Liver (tissue), 8 donors: ENCODE measurements at regions not wholly inside any gene's neighbourhood (a gene's known extent, or its start where the extent isn't known, plus 50 kb on each side); places are given as distances from the start of the nearest gene placed in this dataset.

ENCODE experiments used
- DNase-seq: peaks from one replicate; pipeline ENCODE4 v3.0.0-alpha.2; 2017; ENCODE audit warnings: low spot score
- H3K27ac ChIP-seq, 2 donors: one replicate each; pipeline ENCODE4 v1.7.0; 2013; ENCODE audit warnings: inconsistent platforms in 2 of 2, low read length in 2 of 2, control low read depth in 1 of 2, low read depth in 1 of 2, mild to moderate bottlenecking in 1 of 2
- H3K27me3 ChIP-seq, 4 donors: one replicate each; pipeline versions ENCODE4 v1.6.1 to v1.7.0; 2013; ENCODE audit warnings: low read length in 3 of 4, inconsistent platforms in 1 of 4, mild to moderate bottlenecking in 1 of 4, moderate library complexity in 1 of 4; ENCODE audit not compliant: control insufficient read depth in 4 of 4, insufficient read depth in 4 of 4
- H3K36me3 ChIP-seq, 4 donors: one replicate each; pipeline versions ENCODE4 v1.6.1 to v1.7.0; 2013; ENCODE audit warnings: low read length in 3 of 4, mild to moderate bottlenecking in 3 of 4, low read depth in 1 of 4, moderate library complexity in 1 of 4; ENCODE audit not compliant: control insufficient read depth in 4 of 4, insufficient read depth in 3 of 4
- H3K4me1 ChIP-seq, 4 donors: one replicate each; pipeline versions ENCODE4 v1.6.1 to v1.7.0; 2013; ENCODE audit warnings: low read length in 3 of 4, mild to moderate bottlenecking in 3 of 4, moderate library complexity in 1 of 4; ENCODE audit not compliant: control insufficient read depth in 4 of 4, insufficient read depth in 4 of 4
- H3K4me3 ChIP-seq, 3 donors: one replicate each; pipeline versions ENCODE4 v1.6.1 to v1.7.0; 2013; ENCODE audit warnings: low read length in 3 of 3, control low read depth in 1 of 3, low read depth in 1 of 3, mild to moderate bottlenecking in 1 of 3
- H3K9ac ChIP-seq, 2 donors: one replicate each; pipeline ENCODE4 v1.7.0; 2013; ENCODE audit warnings: low read length in 2 of 2, mild to moderate bottlenecking in 2 of 2, moderate library complexity in 2 of 2, control low read depth in 1 of 2, low read depth in 1 of 2
- H3K9me3 ChIP-seq, 4 donors: one replicate each; pipeline versions ENCODE4 v1.6.1 to v1.7.0; 2013; ENCODE audit warnings: low read length in 3 of 4; ENCODE audit not compliant: control insufficient read depth in 4 of 4
- ATF3 ChIP-seq: IDR thresholded peaks from 2 replicates; pipeline ENCODE4 v1.6.1; 2016; ENCODE audit warnings: antibody characterized with exemption
- CTCF ChIP-seq: fragments of 150-350 bp; IDR thresholded peaks from 2 replicates; pipeline ENCODE4 v1.5.1; 2017; ENCODE audit warnings: improper control_type of control experiment, low read depth, low read length; ENCODE audit not compliant: missing input control
- EGR1 ChIP-seq, 2 donors: IDR thresholded peaks; 2 replicates each; pipeline ENCODE4 v1.6.1; 2016 to 2018; ENCODE audit warnings: antibody characterized with exemption in 2 of 2, low read depth in 2 of 2
- FOXA1 ChIP-seq: IDR thresholded peaks from 2 replicates; pipeline ENCODE4 v1.6.1; 2016; ENCODE audit warnings: antibody characterized with exemption
- FOXA2 ChIP-seq: IDR thresholded peaks from 2 replicates; pipeline ENCODE4 v1.6.1; 2016; ENCODE audit warnings: antibody characterized with exemption
- GABPA ChIP-seq, 2 donors: IDR thresholded peaks in 1 of 2; conservative IDR thresholded peaks in 1 of 2; 2 replicates each; pipeline ENCODE4 v1.6.1; 2016; ENCODE audit warnings: antibody characterized with exemption in 2 of 2, mild to moderate bottlenecking in 1 of 2, moderate library complexity in 1 of 2
- HNF4A ChIP-seq, 2 donors: conservative IDR thresholded peaks; 2 replicates each; pipeline ENCODE4 v1.6.1; 2016; ENCODE audit warnings: antibody characterized with exemption in 2 of 2, mild to moderate bottlenecking in 2 of 2
- HNF4G ChIP-seq: IDR thresholded peaks from 2 replicates; pipeline ENCODE4 v1.6.1; 2016; ENCODE audit warnings: antibody characterized with exemption
- JUND ChIP-seq, 2 donors: IDR thresholded peaks; 2 replicates each; pipeline ENCODE4 v1.6.1; 2016; ENCODE audit warnings: antibody characterized with exemption in 2 of 2
- NR2F2 ChIP-seq: IDR thresholded peaks from 2 replicates; pipeline ENCODE4 v1.6.1; 2016; ENCODE audit warnings: antibody characterized with exemption
- RAD21 ChIP-seq, 2 donors: IDR thresholded peaks; 2 replicates each; pipeline ENCODE4 v1.6.1; 2016; ENCODE audit warnings: antibody characterized with exemption in 2 of 2, mild to moderate bottlenecking in 2 of 2
- REST ChIP-seq: IDR thresholded peaks from 2 replicates; pipeline ENCODE4 v1.6.1; 2016; ENCODE audit warnings: antibody characterized with exemption, mild to moderate bottlenecking
- RXRA ChIP-seq, 2 donors: IDR thresholded peaks; 2 replicates each; pipeline ENCODE4 v1.6.1; 2017 to 2018; ENCODE audit warnings: antibody characterized with exemption in 2 of 2, mild to moderate bottlenecking in 1 of 2
- SP1 ChIP-seq: IDR thresholded peaks from 2 replicates; pipeline ENCODE4 v1.6.1; 2018; ENCODE audit warnings: antibody characterized with exemption, mild to moderate bottlenecking
- TAF1 ChIP-seq: conservative IDR thresholded peaks from 2 replicates; pipeline ENCODE4 v1.6.1; 2016; ENCODE audit warnings: antibody characterized with exemption, mild to moderate bottlenecking
- YY1 ChIP-seq: IDR thresholded peaks from 2 replicates; pipeline ENCODE4 v1.6.1; 2016; ENCODE audit warnings: antibody characterized with exemption, mild to moderate bottlenecking
- WGBS: extraction: QIAGEN DNeasy Blood & Tissue Kit; methylation state at CpG from one replicate; pipeline ENCODE4 v1.1.7; 2013; 5-methylcytosine and 5-hydroxymethylcytosine counted together
- TF ChIP-seq, protein P1 (sequence below): IDR thresholded peaks from 2 replicates; pipeline ENCODE4 v1.6.1; 2016; ENCODE audit warnings: antibody characterized with exemption
- TF ChIP-seq, protein P2 (sequence below): IDR thresholded peaks from 2 replicates; pipeline ENCODE4 v1.6.1; 2016; ENCODE audit warnings: antibody characterized with exemption
- donor health status: healthy.
- donor health status: healthy.
- donor health status: healthy.
- donor health status: healthy.
- donor health status: healthy.

DNA sequence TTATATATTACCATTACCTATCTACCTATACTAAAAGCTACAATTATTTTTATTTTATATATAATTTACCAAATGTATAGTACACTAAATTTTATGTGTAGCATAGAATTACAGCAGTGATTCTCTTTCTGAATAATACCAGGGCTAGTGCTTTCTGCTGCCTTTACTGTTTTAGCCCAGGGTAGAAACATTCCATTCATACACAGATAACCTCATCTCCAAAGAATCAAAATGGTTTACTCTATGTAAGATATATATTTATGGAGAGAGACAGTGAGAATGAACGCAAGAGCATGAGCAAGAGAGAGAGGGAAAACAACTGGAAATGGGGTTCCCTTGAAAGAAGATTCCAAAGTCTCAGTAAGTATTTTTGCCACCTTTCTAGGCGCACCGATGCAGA, 56.3 kb upstream of the ATXN1 start:
- TF ChIP-seq REST (no peak), RAD21 (IDR thresholded peaks at IDR 0.05) (no peak), HNF4G (no peak), EGR1 (IDR thresholded peaks at IDR 0.05; ENCODE audit: low read depth in 2 of 2) (no peak), JUND (IDR thresholded peaks at IDR 0.05) (no peak), ATF3 (no peak), HNF4A (conservative IDR thresholded peaks at IDR 0.05) (no peak), CTCF (no peak), SP1 (no peak), NR2F2 (no peak), FOXA1 (no peak), TAF1 (no peak), FOXA2 (no peak), GABPA (IDR thresholded peaks at IDR 0.05 in 1 of 2, conservative IDR thresholded peaks at IDR 0.05 in 1 of 2) (no peak), YY1 (no peak), RXRA (IDR thresholded peaks at IDR 0.05) (no peak)
- TF ChIP-seq, protein P1, sequence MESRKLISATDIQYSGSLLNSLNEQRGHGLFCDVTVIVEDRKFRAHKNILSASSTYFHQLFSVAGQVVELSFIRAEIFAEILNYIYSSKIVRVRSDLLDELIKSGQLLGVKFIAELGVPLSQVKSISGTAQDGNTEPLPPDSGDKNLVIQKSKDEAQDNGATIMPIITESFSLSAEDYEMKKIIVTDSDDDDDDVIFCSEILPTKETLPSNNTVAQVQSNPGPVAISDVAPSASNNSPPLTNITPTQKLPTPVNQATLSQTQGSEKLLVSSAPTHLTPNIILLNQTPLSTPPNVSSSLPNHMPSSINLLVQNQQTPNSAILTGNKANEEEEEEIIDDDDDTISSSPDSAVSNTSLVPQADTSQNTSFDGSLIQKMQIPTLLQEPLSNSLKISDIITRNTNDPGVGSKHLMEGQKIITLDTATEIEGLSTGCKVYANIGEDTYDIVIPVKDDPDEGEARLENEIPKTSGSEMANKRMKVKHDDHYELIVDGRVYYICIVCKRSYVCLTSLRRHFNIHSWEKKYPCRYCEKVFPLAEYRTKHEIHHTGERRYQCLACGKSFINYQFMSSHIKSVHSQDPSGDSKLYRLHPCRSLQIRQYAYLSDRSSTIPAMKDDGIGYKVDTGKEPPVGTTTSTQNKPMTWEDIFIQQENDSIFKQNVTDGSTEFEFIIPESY, result no peak
- TF ChIP-seq, protein P2, sequence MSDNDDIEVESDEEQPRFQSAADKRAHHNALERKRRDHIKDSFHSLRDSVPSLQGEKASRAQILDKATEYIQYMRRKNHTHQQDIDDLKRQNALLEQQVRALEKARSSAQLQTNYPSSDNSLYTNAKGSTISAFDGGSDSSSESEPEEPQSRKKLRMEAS, result no peak
- no peak overlapping the region for H3K9ac ChIP-seq

More for the DNA sequence above, 56.3 kb upstream of the ATXN1 start:
- Histone ChIP-seq H3K36me3 (no peaks in the 10 kb centered on the region), H3K27me3 (no peaks in the 10 kb centered on the region), H3K4me1 (peaks cover 9 to 40% (median 30%) of the 10 kb centered on the region in 4 donors), H3K4me3 (no peak overlapping the region), H3K27ac (no peak overlapping the region), H3K9me3 (peaks cover 0 to 8% (median 4%) of the 10 kb centered on the region in 4 donors)
- DNase-seq, result no peak
- 93% methylated on average over 3 of the region's 3 CpGs for WGBS
